Muscle layer of duodenum (tissue), 2 donors: ENCODE measurements at regions not wholly inside any gene's neighbourhood (a gene's known extent, or its start where the extent isn't known, plus 50 kb on each side); places are given as distances from the start of the nearest gene placed in this dataset.

Source experiments
- H3K27ac ChIP-seq: one replicate; pipeline ENCODE4 v1.7.0; 2013; ENCODE audit warnings: mild to moderate bottlenecking, low read length
- H3K27me3 ChIP-seq: one replicate; pipeline ENCODE4 v1.7.0; 2013; ENCODE audit warnings: low read depth, mild to moderate bottlenecking, control low read depth, low read length
- H3K36me3 ChIP-seq, 2 donors: one replicate each; pipeline ENCODE4 v1.7.0; 2013; ENCODE audit warnings: low read length in 2 of 2, control low read depth in 1 of 2, mild to moderate bottlenecking in 1 of 2; ENCODE audit not compliant: insufficient read depth in 2 of 2, control insufficient read depth in 1 of 2
- H3K4me1 ChIP-seq, 2 donors: one replicate each; pipeline ENCODE4 v1.7.0; 2013; ENCODE audit warnings: low read length in 2 of 2, mild to moderate bottlenecking in 2 of 2, control low read depth in 1 of 2, moderate library complexity in 1 of 2; ENCODE audit not compliant: insufficient read depth in 2 of 2, control insufficient read depth in 1 of 2
- H3K4me3 ChIP-seq, 2 donors: one replicate each; pipeline ENCODE4 v1.7.0; 2013; ENCODE audit warnings: low read length in 2 of 2, low read depth in 1 of 2, mild to moderate bottlenecking in 1 of 2
- H3K9me3 ChIP-seq, 2 donors: one replicate each; pipeline ENCODE4 v1.7.0; 2013; ENCODE audit warnings: low read length in 2 of 2, control low read depth in 1 of 2, mild to moderate bottlenecking in 1 of 2; ENCODE audit not compliant: control insufficient read depth in 1 of 2
- donor health status: healthy.

GRCh38 chr1:69441496-69441895, 126.2 kb upstream of the LRRC7 start:
- Histone ChIP-seq H3K36me3 (no peaks in the 10 kb centered on the region), H3K4me1 (no peaks in the 10 kb centered on the region), H3K27ac (no peak overlapping the region), H3K27me3 (no peaks in the 10 kb centered on the region), H3K4me3 (no peak overlapping the region), H3K9me3 (no peaks in the 10 kb centered on the region)

GRCh38 chr1:69451196-69451595, 116.5 kb upstream of the LRRC7 start:
- Histone ChIP-seq H3K27me3 (no peaks in the 10 kb centered on the region), H3K36me3 (no peaks in the 10 kb centered on the region), H3K4me3 (no peak overlapping the region), H3K27ac (no peak overlapping the region), H3K4me1 (no peaks in the 10 kb centered on the region), H3K9me3 (no peaks in the 10 kb centered on the region)

- Histone ChIP-seq H3K4me3 (no peak overlapping the region), H3K27ac (no peak overlapping the region), H3K36me3 (no peaks in the 10 kb centered on the region), H3K9me3 (no peaks in the 10 kb centered on the region), H3K27me3 (no peaks in the 10 kb centered on the region), H3K4me1 (no peaks in the 10 kb centered on the region)
These were observed 112.0 kb upstream of the LRRC7 start for GRCh38 chr1:69455718-69456117.

GRCh38 chr1:69459244-69459643, 108.5 kb upstream of the LRRC7 start:
- H3K4me1 ChIP-seq: no peaks in the 10 kb centered on the region
- no peak overlapping the region for H3K4me3 ChIP-seq
- H3K27me3 ChIP-seq: no peaks in the 10 kb centered on the region
- peaks cover 0 to 4% of the 10 kb centered on the region in 2 donors for H3K9me3 ChIP-seq
- no peak overlapping the region for H3K27ac ChIP-seq
- no peaks in the 10 kb centered on the region for H3K36me3 ChIP-seq

- no peaks in the 10 kb centered on the region for H3K4me1 ChIP-seq
- no peaks in the 10 kb centered on the region for H3K9me3 ChIP-seq
- no peak overlapping the region for H3K4me3 ChIP-seq
- no peaks in the 10 kb centered on the region for H3K27me3 ChIP-seq
- H3K36me3 ChIP-seq: no peaks in the 10 kb centered on the region
- no peak overlapping the region for H3K27ac ChIP-seq
These were observed 92.7 kb upstream of the LRRC7 start for GRCh38 chr1:69475021-69475420.

- no peaks in the 10 kb centered on the region for H3K36me3 ChIP-seq
- no peaks in the 10 kb centered on the region for H3K27me3 ChIP-seq
- no peak overlapping the region for H3K4me3 ChIP-seq
- H3K4me1 ChIP-seq: no peaks in the 10 kb centered on the region
- no peak overlapping the region for H3K27ac ChIP-seq
- H3K9me3 ChIP-seq: no peaks in the 10 kb centered on the region
These were observed 88.0 kb upstream of the LRRC7 start for GRCh38 chr1:69479734-69480133.

- no peaks in the 10 kb centered on the region for H3K4me1 ChIP-seq
- H3K27ac ChIP-seq: no peak overlapping the region
- H3K4me3 ChIP-seq: no peak overlapping the region
- H3K27me3 ChIP-seq: no peaks in the 10 kb centered on the region
- no peaks in the 10 kb centered on the region for H3K36me3 ChIP-seq
- H3K9me3 ChIP-seq: no peaks in the 10 kb centered on the region
These were observed 84.5 kb upstream of the LRRC7 start for GRCh38 chr1:69483246-69483645.

GRCh38 chr1:69485616-69486015, 82.1 kb upstream of the LRRC7 start:
- Histone ChIP-seq H3K27ac (no peak overlapping the region), H3K36me3 (no peaks in the 10 kb centered on the region), H3K9me3 (no peaks in the 10 kb centered on the region), H3K27me3 (no peaks in the 10 kb centered on the region), H3K4me1 (no peaks in the 10 kb centered on the region), H3K4me3 (no peak overlapping the region)

GRCh38 chr1:69491416-69491815, 76.3 kb upstream of the LRRC7 start:
- H3K4me3 ChIP-seq: no peak overlapping the region
- H3K36me3 ChIP-seq: no peaks in the 10 kb centered on the region

GRCh38 chr1:69492286-69492685, 75.4 kb upstream of the LRRC7 start:
- Histone ChIP-seq H3K27me3 (no peaks in the 10 kb centered on the region), H3K4me3 (no peak overlapping the region), H3K9me3 (no peaks in the 10 kb centered on the region), H3K36me3 (no peaks in the 10 kb centered on the region), H3K27ac (no peak overlapping the region), H3K4me1 (no peaks in the 10 kb centered on the region)

More at GRCh38 chr1:69491416-69491815, 76.3 kb upstream of the LRRC7 start:
- Histone ChIP-seq H3K27ac (no peak overlapping the region), H3K27me3 (no peaks in the 10 kb centered on the region), H3K4me1 (no peaks in the 10 kb centered on the region), H3K9me3 (no peaks in the 10 kb centered on the region)

GRCh38 chr1:69494221-69494620, 73.5 kb upstream of the LRRC7 start:
- no peak overlapping the region for H3K27ac ChIP-seq
- no peaks in the 10 kb centered on the region for H3K27me3 ChIP-seq
- no peak overlapping the region for H3K4me3 ChIP-seq
- no peaks in the 10 kb centered on the region for H3K4me1 ChIP-seq
- H3K36me3 ChIP-seq: no peaks in the 10 kb centered on the region
- H3K9me3 ChIP-seq: no peaks in the 10 kb centered on the region

GRCh38 chr1:69497441-69498221, 70.1 kb upstream of the LRRC7 start:
- Histone ChIP-seq H3K9me3 (no peaks in the 10 kb centered on the region), H3K36me3 (no peaks in the 10 kb centered on the region), H3K27ac (no peak overlapping the region), H3K4me3 (no peak overlapping the region), H3K4me1 (no peaks in the 10 kb centered on the region), H3K27me3 (no peaks in the 10 kb centered on the region)
